ENCODE measurements at regions not wholly inside any gene's neighbourhood (a gene's known extent, or its start where the extent isn't known, plus 50 kb on each side); places are given as distances from the start of the nearest gene placed in this dataset.
A peak's percentile ranks its signal among the peaks of the same experiment; 100 is the strongest.

DNA sequence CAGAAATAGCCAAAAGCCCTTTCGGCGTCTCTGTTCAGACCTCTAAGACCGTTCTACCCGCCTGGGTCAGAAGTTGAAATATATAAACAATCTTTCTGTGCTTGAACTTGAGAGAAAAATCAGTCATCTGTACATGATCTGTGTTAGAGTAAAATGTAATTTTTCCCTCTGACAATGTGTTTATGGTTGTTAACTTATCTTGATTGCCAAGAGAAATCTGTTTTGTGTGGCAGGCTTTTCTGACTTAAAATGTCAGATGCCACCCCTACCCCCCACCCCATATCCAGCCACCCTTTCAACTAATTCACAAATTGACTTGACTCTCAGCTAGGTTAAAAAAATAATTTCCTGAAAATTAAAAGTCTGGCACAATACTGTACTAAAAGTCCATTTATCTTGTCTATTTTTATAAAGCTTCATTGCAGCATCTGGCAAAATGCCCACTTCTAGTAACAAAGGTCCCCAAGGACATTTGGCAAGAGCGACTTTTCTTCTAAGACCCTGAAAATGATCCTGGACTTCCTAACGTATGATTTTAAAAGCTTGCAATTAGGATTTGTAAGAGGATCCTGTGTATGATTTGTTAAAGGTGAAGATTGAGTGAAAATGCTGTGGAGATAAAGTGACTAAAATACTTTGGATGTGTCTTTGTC, 304.2 kb downstream of the EPHA4 start:
- no peak for DNase-seq (ENCODE audit: low spot score)

DNA sequence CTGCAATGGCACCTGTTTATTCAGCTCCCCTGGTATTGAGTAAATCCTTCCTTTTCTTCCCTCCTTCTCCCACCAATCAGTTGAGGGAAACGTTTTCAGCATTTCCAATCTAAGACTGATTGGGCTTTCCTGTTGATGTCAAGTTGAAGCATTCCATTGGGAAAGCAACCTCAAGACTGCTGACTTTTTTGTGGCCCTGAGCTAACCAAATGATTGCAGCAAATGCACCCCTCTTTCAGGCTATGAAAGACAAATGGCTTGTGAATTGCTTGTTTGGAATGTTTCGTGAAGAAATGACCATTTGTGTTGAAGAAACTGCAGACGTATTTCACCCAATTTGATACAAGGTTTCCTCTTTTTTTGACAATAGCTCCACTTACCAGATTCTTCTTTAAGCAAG, 303.5 kb downstream of the EPHA4 start:
- DNase-seq (ENCODE audit: low spot score), result no peak

GRCh38 chr2:221270806-221271205, 301.3 kb downstream of the EPHA4 start:
- no peak for DNase-seq (ENCODE audit: low spot score)

- DNase-seq (ENCODE audit: low spot score), result no peak
Measured at GRCh38 chr2:221272729-221273128, 299.4 kb downstream of the EPHA4 start.

GRCh38 chr2:221276033-221276432, 296.1 kb downstream of the EPHA4 start:
- no peak for DNase-seq (ENCODE audit: low spot score)

GRCh38 chr2:221276601-221277000, 295.5 kb downstream of the EPHA4 start:
- DNase-seq (ENCODE audit: low spot score), result no peak

DNA sequence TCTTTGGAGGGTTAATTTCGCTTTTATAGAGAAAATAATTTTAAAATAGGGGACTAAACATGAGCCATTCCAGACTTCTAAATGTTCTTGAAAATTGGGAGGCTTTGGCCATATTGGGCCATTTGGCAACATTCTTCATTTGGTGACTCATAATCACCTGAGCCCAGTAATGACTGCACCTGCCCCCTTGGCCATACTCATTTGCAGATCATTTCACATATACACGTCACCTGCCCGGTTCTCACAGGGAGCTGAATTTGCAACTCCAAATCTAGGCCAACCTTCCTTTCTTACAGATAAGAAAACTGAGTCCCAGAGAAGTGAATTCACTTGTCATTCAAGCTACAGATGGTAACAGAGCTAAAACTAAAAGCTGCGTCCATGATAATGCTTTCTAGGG, 289.7 kb downstream of the EPHA4 start:
- DNase-seq (ENCODE audit: low spot score), result no peak

DNA sequence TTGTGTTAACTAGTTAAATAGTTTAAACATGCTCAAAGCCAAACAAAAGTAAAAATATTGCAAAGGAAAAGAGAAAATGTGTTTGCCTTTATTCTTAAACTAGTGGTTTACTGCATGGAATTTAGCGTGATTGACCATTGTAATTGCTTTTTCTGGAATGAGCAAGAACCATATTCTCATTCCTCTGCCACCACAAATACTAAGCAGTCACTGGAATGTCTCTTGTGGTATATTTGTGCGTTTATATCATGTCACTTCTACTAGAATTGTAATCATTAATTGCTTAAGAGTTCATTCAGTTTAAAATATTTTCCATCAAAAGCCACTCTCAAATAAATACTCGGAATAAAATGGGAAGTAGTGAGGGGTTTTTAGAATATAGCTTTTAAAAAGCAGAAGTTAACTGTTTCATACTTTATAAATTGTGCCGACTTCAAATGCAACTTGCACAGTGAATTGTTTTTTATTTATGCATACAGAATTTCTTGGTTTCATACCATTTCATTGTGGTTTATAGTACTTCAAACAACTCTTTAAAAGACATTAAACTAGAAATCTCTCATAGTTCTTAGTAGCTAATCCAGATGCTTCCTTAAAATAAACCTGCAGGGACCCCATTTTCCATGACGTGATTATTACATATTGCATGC, 288.1 kb downstream of the EPHA4 start:
- no peak for DNase-seq (ENCODE audit: low spot score)

DNA sequence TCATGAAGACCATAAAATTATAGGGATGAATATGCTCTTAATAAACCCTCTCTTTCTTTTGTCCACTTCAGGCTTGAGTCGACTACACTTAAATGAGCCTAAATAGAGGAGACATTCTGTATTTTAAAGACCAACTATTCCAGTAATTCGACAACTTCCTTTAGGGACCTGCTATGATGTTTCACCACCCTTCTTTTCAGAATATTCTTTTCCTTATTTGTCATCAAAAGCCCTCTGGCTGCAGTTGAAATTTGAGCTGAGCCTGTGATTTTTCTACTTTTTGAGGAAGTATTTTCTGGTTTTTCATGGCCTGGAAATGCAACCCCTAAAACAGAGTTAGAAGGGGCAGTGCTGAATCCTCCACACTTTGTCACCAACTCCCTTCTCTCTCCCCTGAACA, 287.0 kb downstream of the EPHA4 start:
- peak; percentile 28 for DNase-seq (ENCODE audit: low spot score)

DNA sequence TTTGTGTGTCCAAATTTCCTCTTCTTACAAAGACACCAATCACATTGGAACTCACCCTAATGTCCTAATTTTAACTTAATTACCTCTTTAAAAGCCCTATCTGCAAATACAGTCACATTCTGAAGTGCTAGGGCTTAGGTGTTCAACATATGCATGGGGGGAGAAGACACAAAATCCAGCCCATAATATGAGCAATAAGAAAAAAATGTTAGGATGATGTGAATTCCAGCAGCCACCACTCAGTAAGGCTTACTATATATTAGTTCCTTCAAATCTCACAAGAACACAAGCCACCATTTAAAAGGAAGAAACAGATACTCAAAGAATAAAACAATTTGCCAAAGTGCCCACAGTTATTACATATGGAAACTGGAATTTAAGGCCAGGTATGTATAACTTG, 285.7 kb downstream of the EPHA4 start:
- no peak for DNase-seq (ENCODE audit: low spot score)

GRCh38 chr2:221289389-221289788, 282.7 kb downstream of the EPHA4 start:
- DNase-seq (ENCODE audit: low spot score), result no peak

DNA sequence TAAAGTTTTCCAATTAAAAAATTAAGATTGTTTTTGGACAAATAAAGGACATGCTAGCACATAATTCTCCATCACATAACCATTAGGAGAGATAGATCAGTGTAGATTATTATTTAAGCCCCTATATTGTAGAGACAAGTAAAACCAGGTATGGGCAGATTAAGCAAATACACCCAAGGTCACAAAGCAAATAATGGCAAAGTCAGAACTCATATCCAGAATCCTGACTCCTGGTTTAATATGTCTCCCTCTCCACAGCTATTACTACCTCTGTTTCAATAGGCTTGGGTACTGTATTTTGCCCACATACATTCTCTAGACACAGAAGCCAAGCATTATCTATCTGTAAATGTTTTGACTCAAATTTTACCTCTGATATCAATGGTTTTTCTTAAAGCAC, 282.3 kb downstream of the EPHA4 start:
- no peak for DNase-seq (ENCODE audit: low spot score)

GRCh38 chr2:221293949-221294742, 278.0 kb downstream of the EPHA4 start:
- DNase-seq (ENCODE audit: low spot score), result no peak

DNA sequence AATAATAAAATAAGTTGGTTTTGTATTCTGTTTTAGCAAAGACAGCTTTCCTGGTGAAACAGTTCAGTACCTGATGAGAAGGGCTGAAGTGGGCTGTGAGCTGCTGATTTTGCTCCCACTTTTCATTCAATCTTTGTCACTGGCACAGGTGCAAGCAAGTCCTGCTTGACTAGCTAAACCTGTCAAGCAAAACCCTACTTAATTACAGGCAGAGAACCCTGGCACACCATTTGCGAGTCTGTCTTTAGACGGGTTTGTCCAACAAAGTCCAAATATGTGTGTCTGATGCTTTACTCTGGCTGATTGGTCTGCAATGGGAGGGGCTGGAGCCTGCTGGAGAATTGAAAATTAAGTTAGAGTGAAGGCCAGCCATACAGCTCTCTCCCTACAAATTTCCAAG, 267.2 kb downstream of the EPHA4 start:
- peak; percentile 27 for DNase-seq (ENCODE audit: low spot score)

- peak; percentile 7 for DNase-seq (ENCODE audit: low spot score)
Measured at GRCh38 chr2:221308507-221309066, 263.5 kb downstream of the EPHA4 start.

- no peak for DNase-seq (ENCODE audit: low spot score)
Measured at GRCh38 chr2:221309892-221310583, 262.1 kb downstream of the EPHA4 start.

- no peak for DNase-seq (ENCODE audit: low spot score)
Measured at GRCh38 chr2:221310730-221311129, 261.4 kb downstream of the EPHA4 start.

- no peak for DNase-seq (ENCODE audit: low spot score)
Measured at GRCh38 chr2:221312634-221313033, 259.5 kb downstream of the EPHA4 start.

GRCh38 chr2:221314786-221315185, 257.3 kb downstream of the EPHA4 start:
- no peak for DNase-seq (ENCODE audit: low spot score)

- DNase-seq (ENCODE audit: low spot score), result peak; percentile 4
Measured at GRCh38 chr2:221318376-221319130, 253.6 kb downstream of the EPHA4 start.

DNA sequence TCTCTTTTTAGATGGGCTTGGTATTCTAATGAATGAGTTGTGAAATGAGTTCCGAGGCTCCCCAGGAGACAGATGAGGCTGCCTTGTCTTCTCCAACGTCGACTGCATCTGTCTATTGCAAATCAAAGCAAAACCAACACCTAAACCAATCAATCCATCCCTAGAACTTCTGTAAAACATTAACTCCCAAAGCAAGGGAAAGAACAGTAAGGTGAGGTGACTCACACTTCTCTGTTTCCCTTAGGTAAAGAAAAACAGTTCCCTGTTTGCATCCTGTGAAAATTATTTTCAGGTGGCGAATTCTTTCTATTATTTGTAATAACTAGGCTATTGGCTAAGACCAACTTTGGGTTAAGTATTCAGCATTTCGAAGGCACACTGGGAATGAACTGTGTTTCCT, 249.4 kb downstream of the EPHA4 start:
- no peak for DNase-seq (ENCODE audit: low spot score)
